Endothelial cell of umbilical vein (primary cell): ENCODE measurements at regions not wholly inside any gene's neighbourhood (a gene's known extent, or its start where the extent isn't known, plus 50 kb on each side); places are given as distances from the start of the nearest gene placed in this dataset.

Experiments
- FOS ChIP-seq: IDR thresholded peaks from 2 replicates; pipeline ENCODE4 v1.6.1; 2011; ENCODE audit warnings: mild to moderate bottlenecking, low read length, moderate library complexity, borderline replicate concordance; ENCODE audit not compliant: insufficient read depth
- POLR2A ChIP-seq: IDR thresholded peaks from 2 replicates; pipeline ENCODE4 v1.6.1; 2012; ENCODE audit warnings: low read depth, mild to moderate bottlenecking, control low read depth, low read length
- TF ChIP-seq, protein P1 (sequence below): IDR thresholded peaks from 2 replicates; pipeline ENCODE4 v1.6.1; 2011; ENCODE audit not compliant: insufficient read depth, insufficient read length

DNA sequence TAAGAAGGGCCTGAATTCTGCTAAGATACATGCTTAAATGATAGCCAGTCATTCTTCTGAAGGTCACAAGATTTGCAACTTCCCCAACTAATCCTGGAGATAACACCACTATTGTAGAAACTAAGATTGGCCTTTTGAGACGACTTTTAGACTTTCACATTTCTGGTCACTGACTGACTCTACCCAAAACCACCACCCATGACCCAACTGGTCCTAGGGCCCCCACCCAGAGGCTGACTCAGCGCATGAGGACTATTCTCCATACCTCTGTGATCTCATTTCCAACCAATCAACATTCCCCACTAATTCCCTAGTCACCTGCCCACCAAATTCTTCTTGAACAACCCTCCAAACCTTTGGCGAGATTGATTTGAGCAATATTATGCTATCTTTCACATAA is 1299.0 kb downstream of the CDH11 start:
- TF ChIP-seq POLR2A (no peak), FOS (no peak)
- TF ChIP-seq, protein P1, sequence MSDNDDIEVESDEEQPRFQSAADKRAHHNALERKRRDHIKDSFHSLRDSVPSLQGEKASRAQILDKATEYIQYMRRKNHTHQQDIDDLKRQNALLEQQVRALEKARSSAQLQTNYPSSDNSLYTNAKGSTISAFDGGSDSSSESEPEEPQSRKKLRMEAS: no peak
